HG02678 (cell line): ENCODE measurements at regions not wholly inside any gene's neighbourhood (a gene's known extent, or its start where the extent isn't known, plus 50 kb on each side); places are given as distances from the start of the nearest gene placed in this dataset.

Source experiments
- ATAC-seq: cut with Tn5 transposase; IDR thresholded peaks from one replicate; pipeline ENCODE4 v1.9.1; 2021; ENCODE audit warnings: mild to moderate bottlenecking, moderate library complexity; ENCODE audit not compliant: unreplicated experiment

DNA sequence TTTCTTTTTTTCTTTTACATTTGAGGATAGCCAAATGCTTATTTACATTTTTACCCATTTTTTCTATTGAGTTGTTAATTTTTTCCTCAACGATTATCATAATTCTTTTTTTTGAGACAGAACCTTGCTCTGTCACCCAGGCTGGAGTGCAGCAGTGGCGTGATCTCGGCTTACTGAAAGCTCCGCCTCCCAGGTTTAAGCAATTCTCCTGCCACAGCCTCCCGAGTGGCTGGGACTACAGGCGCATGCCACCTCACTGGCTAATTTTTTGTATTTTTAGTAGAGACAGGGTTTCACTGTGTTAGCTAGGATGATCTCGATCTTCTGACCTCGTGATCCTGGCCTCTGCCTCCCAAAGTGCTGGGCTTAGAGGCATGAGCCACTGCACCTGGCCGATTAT lies 208.7 kb downstream of the LIG4 start:
- ATAC-seq, result no peak

DNA sequence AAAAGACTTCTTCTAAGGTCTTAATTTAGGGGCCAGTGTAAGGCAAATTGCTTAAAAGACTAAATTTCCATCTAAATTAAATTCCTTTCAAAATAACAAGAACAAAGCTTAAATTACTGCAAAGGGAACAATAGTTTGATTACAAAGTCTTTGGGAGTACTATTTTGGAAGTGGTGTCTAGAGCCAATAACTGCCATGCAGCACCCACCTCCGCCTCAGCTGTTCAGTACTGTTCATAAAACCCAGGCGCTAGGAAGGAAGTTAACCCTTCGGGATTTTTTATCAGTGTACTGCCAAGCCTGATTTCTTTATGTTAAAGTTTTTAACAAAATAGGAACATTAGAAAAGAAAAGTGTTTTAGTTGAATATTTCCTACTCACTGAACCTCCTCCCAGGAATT lies 210.1 kb downstream of the LIG4 start:
- ATAC-seq, result no peak

DNA sequence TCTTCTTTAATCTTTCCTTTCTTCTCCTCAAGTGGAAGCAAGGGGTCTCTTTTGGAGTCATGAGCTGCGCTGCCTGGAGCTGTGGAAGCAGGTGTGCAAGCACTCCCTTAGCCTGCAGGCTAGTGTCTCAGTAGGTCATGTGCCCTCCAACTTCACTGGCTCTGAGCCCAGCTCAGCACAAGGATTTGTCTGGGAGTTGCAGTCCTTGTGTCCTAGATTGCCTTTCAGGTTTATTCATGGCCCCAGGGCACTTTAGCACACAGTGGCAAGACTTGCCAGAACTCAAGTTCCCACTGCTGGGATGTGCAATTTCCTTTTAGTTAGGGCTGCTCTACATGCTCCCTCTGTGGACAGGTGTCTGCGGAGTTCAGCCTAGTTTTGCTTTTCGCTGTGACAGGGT lies 211.7 kb downstream of the LIG4 start:
- ATAC-seq, result no peak

DNA sequence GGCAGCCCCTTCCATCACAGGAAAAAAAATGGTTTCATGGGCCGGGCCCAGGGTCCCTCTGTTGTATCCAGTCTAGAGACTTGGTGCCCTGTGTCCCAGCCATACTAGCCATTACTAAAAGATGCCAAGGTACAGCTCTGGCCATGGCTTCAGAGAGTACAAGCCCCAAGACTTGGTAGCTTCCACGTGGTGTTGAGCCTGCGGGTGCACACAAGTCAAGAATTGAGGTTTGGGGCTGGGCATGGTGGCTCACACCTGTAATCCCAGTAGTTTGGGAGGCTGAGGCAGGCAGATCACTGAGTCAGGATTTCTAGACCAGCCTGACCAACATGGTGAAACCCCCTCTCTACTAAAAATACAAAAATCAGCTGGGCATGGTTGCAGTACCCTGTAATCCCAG lies 214.3 kb downstream of the LIG4 start:
- no peak for ATAC-seq

DNA sequence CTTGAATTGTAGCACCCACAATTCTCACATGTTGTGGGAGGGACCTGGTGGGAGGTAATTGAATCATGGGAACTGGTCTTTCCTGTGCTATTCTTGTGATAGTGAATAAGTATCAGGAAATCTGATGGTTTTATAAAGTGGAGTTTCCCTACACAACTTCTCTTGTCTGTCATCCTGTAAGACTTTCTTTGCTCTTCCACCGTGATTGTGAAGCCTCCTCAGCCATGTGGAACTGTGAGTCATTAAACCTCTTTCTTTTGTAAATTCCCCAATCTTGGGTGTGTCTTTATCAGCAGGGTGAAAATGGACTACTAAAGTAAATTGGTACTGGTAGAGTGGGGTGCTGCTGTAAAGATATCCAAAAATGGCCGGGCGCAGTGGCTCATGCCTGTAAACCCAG lies 215.6 kb downstream of the LIG4 start:
- no peak for ATAC-seq

DNA sequence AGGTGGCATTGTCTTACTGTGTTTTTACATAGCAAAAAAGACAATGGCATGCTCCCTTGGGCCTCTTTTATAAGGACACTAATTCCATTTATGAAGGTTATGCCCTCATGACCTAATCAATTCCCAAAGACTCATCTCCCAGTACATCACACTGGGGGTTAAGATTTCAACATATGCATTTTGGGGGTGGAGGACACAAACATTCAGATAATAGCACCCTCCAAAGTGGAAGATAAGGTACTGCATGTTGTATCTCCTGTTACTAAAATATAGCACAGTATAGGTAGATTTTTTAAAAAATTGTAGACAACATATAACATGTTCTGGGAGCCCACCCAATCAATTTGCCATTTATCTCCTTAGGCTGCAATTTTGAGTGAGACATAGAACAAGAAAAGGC lies 221.2 kb downstream of the LIG4 start:
- no peak for ATAC-seq

DNA sequence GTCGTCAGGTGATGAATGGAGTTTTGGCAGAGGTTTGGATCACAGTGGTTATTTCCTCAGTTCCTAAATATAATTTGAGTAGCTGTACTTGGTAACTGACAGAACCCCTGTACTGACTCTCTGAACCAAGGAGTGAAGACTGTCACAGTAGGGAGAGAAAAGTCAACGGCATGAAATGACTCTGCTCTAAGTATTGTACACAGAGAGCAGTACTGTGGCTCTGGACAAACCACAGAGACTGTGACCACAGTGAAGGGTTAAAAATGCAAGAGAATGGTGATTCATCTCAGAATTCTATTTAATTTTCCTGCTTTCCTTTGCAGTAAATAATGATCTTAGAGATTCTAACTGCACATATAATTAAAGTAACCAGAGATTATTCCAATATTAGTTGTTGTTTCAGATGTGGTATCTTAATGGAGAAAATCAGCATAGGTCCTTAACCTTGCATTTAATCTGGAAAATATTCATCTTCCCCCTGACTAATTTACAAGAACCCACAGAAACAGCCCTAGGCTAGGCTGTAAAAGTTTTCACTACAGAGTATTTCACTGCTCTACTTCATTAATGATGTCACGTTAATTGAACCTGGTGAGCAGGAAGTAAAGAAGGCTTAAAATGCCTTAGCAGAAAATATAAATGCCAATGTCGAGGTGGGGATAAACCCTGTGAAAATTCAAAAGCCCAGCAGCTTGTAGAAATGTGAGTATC lies 221.9 kb downstream of the LIG4 start:
- ATAC-seq, result peak; percentile 48

DNA sequence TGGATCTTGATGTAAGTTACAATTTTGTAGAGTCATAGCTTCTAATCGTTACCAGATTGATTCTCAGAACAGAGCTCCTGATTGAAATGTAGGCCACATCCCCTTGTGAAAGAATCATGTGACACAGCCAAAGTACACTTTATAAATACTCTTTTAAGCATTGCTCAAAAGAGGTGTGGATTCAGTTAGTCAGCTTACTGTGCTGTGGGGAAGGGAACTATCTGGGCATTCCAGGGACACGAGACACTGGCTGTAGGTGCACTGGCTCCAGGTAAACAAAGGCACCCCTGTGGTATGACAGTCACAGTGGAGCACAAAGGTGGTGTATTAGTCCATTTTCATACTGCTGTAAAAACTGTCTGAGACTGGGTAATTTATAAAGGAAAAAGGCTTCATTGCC lies 222.8 kb downstream of the LIG4 start:
- no peak for ATAC-seq

DNA sequence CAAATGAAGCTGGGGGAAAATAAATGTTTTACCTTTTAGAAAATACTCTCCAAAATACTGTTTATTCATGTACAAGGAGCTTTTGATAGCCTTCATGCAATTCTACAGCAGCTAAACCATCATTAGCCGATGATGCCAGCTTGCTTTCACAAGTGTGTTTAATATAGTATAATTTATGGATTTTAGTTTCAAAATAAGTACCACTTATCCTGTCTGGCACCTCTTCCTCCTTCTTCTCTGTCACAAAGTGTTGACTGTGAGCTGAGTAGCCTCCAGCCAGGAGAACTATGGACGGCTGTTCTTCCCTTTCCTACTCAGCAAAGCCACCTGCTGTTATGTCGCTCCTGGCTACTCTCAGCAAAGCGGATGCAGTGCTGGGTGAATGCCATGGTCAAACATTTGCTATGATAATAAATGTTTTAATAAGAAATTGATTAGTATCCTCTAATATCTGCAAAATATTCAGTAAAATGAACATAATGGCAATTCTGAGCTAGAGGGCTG lies 238.2 kb downstream of the LIG4 start:
- no peak for ATAC-seq

DNA sequence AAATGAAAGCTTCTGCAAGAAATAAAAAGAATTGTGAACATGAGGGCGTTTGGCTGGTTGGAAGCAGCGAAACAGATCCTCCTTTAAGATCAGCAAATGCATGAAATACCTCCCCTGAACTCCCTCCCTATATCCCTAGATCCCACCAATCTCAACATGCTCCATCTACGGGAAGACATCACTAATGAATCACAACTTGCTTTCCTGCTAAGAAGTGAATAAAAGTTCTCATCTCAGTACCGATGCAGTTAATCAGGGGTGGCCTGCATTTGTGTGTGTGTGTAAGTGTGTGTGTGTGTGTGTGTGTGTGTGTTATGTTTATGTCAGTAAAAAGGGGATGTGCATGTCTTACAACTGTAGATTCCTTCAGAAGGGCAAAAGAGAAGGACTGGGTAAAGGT lies 238.7 kb downstream of the LIG4 start:
- no peak for ATAC-seq

DNA sequence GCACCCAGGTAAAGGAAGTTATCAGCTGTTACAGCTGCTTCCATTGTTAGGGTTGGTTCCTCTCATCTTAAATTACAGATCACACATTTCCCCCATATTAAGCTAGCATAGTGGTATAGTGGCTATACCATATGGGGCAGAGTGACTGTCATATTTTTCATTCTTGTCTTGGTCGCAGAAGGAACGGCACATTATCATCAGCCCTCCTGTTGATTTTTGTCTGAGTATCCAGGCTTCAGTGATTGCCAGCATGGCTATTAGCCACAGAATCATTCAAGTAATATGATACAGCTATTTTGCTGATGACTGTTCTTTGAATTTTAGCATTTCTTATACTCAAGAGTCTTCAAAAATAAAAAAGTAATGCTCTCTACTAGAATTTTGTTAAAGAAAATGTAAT lies 240.9 kb downstream of the LIG4 start:
- no peak for ATAC-seq

DNA sequence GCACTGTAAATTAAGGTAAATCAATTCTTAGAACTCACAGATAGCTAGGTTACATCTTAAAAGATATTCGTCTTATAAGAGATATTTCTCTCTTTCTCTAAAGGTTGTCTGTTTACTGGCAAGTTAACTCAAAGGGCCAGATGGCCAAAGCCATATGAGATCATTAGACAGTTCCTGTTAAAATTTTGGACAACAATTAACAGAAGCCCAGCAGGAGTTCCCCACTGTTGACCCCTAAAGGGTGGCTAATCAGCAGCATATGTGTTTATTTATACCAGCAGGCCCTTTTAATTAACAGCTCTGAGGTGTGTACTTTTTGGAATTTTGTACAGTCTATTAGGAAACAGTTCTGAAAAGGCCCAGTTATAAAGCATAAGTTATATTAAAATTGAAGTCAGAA lies 245.8 kb downstream of the LIG4 start:
- no peak for ATAC-seq

DNA sequence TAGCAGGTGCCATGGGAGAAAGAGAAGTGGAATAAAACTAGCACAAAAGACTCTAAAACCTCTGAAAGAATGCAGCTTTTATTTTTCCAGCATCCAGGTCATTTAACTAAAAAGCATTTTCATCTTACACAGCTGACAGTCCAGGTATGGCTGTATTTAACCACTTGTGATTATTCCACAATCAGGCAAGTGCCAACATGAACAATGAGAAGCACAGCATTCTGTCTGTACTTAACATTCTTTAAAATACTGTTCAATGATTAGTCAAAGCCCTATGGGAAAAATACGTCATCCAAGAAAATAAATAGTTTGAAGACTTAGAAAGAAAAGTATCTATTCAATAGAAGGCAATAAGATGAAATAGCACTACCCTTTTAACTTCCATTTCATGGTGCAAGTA lies 246.9 kb downstream of the LIG4 start:
- no peak for ATAC-seq

DNA sequence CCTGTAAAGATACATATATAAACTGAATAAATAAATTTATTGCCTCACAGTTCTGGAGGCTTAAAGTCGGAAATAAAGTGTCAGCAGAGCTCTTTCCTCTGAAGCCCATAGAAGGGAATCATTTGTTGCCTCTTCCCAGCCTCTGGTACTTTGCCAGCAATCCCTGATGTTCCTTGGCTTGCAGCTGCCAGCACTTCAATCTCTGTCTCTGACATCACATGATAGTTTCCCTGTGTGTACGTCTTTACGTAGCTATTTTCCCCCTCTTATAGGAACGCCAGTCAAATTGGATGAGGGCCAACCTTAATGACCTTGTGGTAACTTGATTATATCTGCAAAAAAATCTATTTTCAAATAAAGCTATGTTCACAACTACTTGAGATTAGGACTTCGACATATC lies 250.9 kb downstream of the LIG4 start:
- no peak for ATAC-seq

DNA sequence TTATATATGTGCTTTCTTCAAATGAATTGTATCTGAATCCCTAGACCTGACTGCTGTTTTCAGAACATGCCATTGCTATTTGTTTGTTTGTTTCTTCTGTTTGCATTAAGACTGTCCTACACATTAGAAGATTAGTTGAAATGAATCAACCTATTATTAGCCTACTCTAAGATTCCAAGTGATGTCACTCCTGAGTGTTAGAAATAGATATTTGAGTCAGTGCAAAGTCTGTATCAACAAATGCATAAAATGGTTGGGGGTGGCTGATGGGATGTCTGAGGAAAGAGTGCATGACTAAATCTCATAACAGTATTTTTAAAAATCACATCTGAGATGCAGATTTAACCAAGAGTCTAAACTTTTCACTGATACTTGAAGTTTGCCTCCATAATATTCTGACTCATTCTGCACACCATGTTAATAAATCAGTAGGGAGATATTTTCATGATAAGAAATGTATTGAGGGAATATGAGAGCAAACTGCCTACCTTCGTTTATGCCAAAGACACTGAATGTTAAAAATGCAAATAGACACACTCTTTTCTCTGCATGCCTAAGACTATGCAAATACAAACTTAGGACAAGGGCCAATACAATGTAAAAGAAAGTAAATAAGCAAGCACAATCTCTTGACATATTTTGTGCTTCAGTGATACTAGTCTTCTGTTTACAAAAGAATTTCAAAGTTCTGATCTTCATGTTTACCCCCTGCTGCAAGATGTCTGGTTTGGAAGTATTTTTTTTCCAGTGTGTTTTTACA lies 253.3 kb downstream of the LIG4 start:
- ATAC-seq, result no peak

DNA sequence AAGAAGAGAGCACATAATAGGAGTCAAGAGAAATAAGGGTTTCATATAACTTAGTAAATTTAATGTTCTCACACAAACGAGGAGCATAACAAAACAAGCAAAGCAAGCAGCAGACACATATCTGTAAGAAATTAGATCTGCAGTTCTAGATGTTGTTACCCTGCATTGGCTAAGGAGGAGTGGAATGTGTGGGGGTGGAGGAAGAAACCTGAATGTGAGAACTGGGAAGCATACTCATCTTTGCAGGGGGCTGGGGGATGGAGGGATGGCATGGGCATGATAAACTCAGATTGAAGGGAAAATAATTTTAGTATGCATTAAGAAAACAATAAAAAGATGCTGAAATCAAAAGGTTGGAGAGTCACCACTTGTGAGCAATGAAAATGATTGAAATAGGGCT lies 255.0 kb downstream of the LIG4 start:
- no peak for ATAC-seq

DNA sequence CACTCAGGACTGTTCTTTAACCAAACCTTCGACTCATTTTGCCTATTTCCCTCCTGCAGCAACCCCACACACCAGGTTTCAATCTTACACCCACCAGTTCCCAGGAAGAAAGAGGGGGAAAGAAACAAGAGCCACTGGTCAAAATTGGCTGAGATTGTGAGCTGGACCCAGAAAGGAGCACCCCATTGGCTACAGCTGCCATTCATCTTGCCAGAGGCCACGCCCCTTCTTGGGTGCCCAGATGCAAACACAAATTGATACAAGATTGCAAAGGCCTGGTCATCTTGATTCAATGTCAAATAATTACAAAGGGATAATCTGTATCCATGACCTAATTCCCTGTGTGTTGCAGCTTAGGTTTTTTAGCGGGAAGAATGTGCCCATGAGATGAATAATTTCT lies 258.4 kb downstream of the LIG4 start:
- no peak for ATAC-seq

DNA sequence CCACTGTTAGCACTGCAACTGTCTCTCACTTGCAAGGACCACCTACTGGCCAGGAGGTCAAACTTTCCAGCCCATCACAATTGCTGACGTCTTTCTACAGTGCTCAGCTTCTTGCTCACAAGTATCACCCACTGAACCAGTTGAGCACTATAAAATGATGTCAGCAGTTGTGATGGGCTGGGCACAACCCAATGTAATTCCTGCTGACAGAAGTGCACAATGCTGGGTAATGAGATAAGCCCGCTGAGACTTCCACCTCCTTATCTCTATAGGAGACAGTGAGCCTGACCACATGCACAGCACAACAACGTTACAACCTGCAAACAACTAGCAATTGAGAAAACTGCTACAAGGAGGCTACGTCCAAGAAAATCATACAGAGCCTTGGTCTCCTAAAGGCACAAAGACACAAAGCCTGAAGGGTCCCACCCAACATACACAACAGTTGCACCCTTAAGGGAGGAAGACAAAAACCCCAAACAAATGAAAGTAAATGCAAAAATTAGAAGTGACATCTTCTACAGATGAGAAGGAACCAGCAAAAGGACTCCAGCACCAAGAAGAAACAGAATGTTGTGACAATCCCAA lies 273.2 kb downstream of the LIG4 start:
- ATAC-seq, result no peak

DNA sequence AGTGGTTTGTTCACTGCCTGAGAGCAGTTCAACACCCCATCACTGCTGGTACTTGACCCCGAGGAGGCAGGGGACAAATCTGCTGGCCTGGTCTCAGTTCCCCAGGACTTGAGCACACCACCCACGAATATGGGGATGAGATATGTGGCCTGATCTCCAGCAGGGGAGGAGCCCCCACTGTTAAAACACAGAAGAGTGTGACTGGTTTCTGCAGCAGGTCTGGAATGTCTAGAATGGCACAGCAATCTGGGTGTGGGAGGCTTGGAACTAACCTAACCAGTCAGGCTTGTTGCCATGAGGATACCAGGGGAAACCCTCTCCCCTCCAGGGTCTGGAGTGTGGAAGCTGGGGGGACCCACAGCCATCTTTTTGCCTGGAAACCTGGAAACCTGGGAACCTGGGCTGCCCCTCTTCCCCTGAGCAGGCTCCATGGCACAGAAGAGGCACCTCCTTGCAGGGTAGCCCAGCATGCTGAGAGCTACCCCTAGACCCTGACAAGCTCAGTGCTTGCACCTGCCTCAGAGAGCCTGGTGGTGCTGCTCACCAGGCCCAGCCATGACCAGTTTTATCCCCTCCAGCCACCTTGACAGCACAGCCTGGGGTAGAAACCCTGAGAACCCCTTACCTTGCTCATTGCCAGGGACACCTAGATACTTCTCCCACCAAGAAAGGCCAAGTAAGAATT lies 273.8 kb downstream of the LIG4 start:
- ATAC-seq, result no peak

DNA sequence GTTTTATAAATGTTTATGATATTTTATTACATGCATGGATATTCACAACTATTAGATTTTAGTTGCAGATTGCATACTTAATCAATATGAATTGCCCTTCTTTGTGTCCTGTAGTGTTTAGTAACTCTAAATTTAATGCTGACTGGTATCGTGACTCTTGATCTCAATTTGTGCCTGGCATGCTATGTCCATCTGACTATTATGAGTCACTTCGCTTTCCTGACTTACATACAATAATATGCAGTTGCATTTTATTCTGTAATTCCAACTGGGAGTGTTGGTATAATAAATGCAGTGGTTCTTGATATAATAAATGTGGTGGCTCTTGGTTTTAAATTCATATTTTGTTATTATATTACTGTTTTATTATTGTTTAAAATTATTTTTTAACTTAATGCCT lies 277.5 kb downstream of the LIG4 start:
- ATAC-seq, result no peak

DNA sequence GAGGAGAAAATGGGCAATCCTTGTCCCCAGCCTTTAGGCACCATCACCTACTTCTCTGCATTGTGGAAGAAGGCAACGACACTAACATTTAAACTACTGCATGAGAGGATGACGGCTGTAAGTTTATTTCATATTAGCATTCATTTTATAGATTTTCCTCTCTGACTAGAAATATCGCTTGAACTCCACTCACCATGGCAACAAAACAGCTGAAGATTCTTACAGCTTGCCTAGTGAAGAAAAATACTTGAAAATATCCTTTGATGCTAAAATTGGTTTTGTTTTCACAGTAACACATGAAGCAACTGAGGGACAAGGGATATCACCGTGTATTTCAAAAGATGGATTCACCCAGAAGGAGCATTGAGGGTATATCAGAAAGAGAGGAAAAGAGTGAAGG lies 284.3 kb downstream of the LIG4 start:
- no peak for ATAC-seq

DNA sequence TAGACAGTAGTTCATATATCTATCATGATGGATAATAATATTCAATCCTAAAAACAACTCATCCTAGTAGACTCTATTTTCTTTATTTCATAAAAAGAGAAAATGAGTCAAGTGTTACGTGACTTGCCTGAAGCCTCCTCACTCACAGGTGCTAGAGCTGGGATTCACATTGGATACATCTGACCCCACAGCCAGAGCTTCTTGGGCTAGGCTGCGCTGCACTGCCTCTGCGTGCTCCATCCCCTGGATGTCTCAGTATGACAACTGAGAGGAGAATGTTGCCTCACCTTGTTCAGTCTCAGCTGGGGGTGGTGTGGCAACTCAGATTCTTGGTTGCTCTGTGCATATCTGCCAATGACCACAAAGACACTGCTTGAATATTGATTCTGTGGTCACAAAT lies 286.6 kb downstream of the LIG4 start:
- ATAC-seq, result no peak
